EH (cell line): ENCODE measurements at regions not wholly inside any gene's neighbourhood (a gene's known extent, or its start where the extent isn't known, plus 50 kb on each side); places are given as distances from the start of the nearest gene placed in this dataset.

Experiments
- DNase-seq: peaks from one replicate; pipeline ENCODE4 v3.0.0-alpha.2; 2015; ENCODE audit warnings: low read depth

DNA sequence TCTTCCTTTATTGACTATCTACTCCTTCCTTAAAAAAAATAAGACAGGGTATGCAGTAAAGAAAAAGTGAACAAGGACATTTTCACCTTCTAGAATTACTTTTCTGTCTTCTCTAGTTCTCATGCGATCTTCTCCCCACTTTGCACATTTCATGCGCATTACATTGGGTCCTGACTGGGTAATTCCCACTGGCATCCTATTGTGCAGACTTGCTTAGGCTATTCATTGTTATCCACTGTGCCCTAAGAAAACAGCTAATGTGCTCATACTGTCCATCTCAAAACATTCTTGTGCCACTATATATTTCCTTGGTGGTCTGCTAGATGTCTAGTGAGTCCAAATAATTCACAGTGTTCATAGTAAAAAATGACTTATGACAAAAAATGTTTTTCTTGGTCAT lies 447.4 kb upstream of the ROBO1 start:
- DNase-seq, result no peak

DNA sequence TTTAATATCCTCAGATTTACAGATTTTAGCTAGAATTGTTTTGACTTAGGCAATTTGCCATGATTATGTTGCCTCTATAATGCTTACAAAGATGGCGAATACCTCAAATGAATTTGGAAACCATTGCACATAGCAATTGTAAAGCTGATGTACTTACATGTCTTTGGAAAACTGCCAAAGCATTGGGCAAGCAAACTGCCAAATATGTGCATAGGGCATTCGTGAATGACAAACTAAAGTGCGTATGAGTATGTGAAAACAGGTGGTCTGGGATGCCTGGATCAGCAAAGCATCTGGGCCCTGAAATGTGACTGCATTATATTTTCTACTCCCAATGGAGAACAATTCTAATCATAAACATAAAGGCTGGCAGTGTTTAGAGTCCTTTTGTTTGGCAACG lies 445.3 kb upstream of the ROBO1 start:
- no peak for DNase-seq

DNA sequence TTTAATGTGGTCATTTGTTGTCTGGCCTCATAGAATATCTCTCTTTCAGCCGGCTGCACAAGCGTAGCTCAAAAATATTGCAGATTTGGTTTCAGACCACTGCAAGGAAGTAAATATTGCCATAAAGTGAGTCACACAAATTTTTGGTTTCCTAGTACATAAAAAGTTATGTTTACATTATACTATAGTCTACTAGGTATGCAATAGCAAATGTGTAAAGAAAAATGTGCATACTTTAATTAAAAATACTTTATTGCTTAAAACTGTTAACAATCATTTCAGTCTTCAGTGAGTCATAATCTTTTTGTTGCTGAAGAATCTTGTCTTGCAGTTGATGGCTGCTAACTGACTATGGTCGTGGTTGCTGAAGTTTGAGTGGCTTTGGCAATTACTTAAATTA lies 425.1 kb upstream of the ROBO1 start:
- no peak for DNase-seq

DNA sequence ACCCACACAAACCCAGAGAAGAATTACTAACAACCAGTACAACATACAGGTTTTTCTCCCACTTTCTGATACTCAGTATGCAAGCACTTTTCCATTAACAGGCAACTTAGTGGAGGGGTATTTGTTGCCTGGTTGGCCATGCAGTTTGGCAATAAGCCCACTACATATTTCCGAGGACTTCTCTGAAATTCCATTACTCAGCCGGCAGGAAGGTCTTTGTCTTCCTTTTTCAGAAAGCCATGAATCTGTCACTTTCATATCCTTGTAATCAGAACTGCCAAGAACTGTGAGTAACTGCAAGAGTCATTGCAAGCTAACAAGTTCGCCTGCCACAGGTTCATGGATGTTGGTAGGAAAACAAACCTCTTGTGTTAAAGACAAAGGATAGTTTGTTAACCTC lies 422.3 kb upstream of the ROBO1 start:
- DNase-seq, result peak; percentile 1

DNA sequence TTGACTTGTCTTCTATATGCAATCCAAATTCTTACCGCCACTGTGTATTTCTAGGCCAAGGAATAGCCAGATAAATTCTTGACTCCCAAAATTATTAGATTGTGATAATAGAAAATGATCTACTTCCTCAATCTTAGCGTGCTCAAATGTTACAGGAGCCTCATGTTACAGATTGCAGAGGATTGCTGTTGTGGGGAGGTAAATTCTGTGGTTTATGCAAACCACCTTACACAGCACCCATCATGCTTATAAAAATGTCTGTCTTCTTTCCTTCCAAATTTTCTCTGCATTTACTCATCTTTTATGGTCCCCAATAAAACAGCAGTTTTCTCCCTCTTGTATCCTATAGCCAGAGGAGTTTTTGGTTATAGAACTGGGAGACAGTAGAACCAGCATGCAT lies 420.2 kb upstream of the ROBO1 start:
- no peak for DNase-seq

DNA sequence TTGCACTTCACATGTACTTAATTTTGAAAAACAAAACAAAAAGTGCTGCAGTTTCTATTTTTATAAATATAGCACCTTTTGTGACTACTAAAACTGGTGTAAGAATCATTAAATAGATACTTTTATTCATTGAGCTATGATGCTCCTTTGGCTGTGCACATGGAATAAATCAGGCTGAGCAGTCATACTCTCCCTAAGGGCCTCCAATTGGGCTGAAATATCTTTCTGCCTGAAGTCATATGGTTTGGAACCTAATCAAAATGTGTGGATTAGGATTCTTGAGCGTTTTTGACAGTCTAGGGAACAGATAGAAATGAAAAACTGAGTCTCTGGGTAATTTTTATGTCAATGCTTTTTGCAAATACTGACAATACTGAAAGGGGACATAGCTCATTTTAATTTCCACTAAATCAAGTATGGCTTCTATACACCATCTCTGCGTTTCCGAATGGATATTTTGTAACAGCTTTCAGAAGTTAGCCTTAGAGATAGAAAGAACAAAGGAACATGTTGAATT lies 392.2 kb upstream of the ROBO1 start:
- no peak for DNase-seq

DNA sequence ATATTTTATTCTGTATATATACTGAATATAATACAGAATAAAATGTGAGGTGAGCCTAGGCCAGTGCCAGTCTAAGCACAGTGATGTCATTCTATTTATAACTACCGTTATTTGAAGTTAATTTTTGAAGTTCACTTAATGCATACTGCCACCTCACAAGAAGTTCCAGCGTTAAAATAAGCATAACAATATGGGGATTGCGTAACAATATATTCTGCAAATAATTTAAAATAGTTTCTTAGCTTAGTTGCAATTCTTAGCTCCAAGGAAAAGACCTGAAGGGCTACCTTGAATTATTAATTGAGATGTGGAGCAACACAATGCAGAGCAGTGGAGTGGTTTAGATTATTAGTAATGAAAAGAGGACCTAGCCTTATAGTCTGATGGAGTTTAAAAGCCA lies 390.5 kb upstream of the ROBO1 start:
- no peak for DNase-seq

DNA sequence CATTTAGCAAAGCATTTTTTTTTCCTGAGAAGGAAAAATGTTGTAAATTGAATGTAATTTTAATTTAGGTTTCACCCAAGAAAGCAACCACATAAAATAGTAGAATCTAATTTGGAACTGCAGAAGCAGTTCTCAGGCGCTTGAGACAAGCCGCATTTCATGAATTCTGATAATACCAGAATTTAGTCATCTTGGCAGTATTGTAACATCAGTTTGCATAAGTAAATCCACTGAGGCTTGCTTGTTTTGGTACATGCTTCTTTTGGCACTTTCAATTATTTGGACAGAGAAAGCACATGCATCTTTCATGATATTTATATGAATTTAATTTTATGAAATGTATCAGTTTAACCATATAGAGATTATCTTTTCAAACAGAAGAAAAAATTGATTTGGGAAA lies 389.7 kb upstream of the ROBO1 start:
- no peak for DNase-seq

DNA sequence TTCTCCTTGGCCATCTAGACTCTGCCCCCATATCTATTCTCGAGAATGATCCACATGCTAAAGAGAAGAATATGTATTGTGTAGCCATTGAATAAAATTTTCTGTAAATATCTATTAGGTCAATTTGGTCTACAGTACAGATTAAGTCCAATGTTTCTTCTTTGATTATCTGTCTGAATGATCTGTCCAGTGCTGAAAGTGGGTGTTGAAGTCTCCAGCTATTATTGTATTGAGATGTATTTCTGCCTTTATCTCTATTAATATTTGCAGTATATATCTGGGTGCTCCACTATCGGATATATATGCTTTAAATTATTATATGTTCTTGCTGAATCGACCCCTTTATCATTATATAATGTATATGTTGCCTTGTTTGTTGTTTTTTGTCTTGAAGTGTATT lies 384.9 kb upstream of the ROBO1 start:
- DNase-seq, result no peak

DNA sequence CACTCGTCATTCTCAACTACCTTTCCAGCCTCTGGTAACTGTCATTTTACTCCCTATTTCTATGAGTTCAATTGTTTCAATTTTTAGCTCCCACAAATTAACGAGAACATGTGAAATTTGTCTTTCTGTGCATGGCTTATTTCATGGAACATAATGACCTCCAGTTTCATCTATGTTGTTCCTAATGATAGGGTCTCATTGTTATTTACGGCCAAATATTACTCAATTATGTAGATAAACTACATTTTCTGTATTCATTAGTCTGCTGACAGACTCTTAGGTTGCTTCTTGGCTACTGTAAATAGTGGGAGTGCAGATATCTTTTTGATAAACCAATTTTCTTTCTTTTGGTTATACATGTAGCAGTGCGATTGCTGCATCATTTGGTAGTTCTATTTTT lies 374.9 kb upstream of the ROBO1 start:
- no peak for DNase-seq

DNA sequence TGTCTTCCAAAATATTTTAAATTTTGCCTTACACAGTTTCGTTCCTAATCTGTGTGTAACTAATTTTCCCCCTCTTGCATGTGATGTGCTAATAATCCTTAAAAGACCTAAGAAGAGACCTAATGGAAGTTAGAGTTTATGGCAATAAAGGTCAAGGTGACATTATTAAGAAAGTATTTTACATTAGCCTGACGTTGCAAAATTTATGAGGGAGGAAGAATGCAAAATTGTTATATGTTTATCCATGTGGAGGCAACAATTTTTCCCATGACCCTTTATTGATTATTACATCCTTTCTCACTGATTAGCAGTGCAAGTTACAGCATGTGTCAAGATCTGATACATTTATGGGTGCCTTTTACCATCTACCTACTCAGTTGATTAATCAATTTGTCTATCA lies 373.8 kb upstream of the ROBO1 start:
- no peak for DNase-seq

DNA sequence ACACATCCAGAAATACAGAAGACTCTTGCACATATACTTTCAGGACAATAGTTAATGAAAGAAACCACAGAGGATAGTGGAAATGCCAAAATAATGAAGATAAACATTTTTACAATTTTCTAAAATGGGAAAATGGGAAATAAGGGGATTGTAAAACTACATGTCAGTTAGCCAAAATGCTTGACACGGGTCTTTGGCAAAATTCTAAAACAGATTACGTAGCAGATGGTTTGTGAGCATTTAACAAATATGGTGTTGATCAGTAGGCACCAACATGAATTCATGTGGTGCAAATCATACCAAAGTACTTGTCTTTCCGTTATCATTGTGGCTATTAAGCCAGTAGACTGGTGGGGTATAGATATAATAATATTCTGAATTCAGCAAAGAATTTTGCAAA lies 348.5 kb upstream of the ROBO1 start:
- DNase-seq, result no peak

DNA sequence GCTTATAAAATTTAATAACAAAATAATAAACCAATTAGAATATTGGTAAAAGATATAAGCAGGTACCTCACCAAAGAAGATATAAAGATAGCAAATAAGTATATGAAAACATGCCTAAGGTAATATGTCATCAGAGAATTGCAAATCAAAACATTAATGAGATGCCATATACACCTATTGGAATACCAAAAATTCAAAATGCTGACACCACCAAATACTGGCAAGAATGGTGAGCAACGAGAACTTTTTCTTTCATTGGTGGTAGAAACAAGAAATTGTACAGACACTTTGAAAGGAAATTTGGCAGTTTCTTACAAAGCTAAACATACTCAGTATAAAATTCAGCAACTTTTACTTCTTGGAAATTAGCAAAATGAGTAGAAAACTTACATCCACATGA lies 346.9 kb upstream of the ROBO1 start:
- DNase-seq, result no peak

DNA sequence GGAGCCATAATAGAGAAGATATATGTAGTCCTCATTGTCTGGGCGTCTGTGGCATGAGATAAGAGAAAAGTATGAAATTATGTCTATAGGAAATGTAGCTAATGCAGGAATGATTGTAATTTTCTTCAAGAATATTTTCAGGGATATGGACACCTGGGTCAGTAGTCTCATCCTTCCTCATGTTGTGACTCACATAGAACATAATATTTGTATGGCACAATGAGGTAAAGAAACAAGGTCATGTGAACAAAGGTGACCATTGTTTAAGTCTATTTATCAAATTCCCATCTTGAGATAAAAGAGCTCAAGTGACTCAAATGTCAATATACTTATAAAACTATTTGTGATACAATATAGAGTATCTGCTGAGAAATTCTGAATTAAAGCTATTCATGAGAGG lies 345.5 kb upstream of the ROBO1 start:
- no peak for DNase-seq

DNA sequence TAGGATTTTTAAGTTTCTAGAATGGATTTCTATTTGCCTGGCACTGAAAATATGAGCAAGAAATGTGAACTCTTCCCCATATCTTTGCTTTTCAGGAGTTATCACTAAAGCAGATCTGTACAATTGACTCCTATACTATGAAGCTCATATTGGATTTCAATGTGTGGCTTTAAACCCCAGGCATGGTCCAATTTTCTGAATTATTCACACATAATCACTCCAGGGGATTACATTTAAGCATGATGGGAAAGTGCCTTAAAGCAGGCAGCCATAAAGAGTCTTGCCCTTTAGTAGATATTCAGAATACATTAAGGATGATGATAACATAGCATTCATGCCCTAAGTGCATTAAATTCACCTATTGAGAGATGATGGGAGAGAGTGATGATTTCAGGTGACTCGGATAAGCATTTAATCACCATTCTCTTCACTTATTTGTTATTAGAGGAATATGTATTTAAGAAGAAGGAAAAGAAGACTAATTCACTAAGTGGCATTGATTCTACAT lies 331.8 kb upstream of the ROBO1 start:
- no peak for DNase-seq

DNA sequence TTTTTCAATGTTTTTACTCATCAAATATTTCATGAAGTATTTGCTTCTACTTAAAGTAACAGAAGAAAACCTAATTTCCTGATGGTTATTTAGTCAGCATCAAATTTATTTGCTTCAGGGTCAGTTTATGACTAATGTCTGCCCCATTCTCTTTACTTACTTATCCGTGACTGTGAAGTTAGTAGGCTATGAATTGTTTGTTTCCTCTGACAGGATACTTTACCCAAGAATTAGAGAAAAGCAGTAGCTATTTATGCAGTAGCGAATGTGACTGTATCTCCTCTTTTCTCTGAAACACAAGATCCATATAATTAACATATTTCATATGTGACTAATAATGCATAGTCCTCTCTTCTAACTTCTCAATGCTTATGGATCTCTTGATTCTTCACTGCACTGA lies 329.9 kb upstream of the ROBO1 start:
- no peak for DNase-seq

DNA sequence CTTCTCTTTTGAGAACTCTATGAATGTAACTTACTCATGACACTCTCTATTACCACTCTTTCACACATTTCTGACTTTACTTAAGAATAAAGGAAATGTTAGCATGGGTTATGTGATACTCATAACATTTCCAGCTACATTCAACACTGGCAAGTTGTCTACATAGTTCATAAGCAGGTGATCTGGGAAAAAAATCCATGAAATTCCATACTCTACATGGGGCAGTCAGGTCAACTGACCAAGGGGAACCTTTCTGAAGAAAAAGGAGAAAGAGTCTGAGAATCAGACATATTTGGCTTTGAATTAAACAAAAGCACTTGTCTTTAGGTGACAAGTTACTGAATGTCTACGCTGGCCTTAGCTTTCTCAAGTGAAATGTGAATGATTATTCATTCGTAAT lies 329.1 kb upstream of the ROBO1 start:
- DNase-seq, result no peak

DNA sequence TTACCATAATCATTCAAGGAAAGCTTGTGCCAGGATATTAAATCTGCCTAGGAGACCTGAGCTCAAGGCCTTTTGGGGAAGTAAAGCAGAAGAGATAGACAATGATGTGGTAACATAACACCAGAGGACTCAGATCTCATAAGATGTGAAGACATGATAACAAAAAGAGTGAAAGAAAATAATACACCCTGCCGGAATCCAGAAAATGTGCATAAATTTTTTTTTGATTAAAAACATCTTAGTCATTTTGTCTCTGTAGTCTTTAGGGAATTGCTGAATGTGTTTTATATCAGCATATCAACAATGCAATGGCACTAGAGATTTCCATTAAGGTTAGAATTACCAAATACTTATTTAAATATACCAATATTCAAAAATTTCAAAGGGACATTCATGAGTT lies 326.8 kb upstream of the ROBO1 start:
- DNase-seq, result no peak

DNA sequence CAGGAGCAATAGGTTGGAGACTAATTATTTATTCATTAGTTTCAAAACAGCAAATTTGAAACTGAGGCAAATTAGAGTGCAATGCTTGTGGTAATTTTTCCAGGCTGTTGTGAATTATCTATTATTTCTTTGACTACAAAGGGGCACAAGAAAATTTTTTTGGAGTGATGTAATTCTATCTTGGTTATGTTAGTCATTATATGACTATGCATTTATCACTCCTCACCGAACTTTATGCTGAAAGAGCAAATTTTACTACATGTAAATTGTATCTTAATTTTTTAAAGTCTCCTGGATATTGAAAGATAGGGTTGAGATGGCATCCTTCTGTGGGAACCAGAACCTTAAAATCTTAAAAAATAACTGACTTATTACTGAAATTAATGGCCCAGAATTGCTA lies 320.0 kb upstream of the ROBO1 start:
- DNase-seq, result peak; percentile 0

DNA sequence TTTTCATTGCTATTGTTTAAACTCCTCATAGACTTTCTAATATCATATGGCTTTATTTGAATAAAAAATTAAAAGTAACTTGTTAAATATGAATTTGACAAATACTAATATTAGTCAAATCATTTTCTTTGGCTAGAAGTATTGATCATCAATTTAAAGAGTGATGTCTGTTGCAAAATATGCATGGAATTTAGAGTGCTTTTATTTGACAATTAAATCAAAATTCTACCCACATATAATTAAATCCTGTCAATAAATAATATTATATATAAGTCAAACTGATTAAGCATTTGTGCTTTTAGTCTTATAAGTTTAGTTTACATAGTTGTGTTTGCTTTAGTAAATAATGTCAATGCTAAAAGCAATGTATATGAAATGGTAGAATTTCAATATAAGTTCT lies 318.6 kb upstream of the ROBO1 start:
- no peak for DNase-seq

DNA sequence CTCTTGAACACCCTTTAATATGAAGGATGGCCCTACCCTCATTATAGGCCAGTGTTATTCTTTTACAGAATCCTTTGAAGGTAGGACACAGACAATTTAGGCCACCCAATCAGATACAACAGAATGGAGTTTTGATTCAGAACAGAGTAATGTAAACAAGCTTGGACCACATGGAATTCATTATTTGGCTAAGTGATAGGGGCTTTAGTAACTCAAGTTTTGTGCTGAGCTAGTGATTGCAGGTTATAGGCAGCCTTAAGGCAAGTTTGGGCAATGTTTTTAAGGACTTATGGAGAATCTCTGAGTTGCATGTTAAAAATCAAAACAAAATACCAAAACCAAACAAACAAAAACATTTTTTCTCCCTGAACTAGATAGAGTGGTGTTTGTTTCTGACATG lies 312.1 kb upstream of the ROBO1 start:
- DNase-seq, result no peak

DNA sequence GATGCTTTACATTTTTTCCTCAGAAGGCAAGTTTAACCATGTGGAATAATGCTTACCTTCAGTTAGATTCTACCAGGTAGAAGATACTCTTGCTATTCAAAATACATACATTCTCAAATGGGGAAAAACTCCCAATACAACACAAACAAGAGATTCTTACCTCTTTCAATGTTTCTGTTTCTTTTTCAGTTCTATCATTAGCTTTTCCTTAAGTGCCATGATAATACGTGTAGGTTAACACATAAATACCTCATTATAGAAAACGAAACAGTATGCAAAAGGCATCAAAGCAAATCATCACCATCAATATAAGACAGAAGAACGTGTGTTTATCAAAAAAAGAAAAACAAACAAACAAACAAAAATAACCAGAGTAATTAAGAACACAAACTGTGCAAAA lies 300.7 kb upstream of the ROBO1 start:
- no peak for DNase-seq

DNA sequence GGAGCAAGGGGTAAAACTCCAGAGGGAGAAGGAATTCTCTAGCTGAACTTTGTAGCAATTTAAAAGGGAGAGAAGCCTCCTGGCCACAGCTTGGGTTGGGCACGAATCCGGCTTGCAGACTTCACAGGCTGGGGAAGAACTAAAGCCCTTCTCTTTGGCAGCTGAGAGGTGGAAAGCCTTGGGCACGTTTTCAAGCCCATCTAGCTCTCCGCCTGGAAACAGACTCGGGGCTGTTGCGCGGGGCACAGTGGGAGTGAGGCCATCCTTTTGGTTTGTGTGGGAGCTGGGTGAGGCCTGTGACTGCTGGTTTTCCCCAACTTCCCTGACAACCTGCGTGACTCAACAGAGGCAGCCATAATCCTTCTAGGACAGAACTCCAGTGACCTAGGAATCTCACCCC lies 295.7 kb upstream of the ROBO1 start:
- no peak for DNase-seq

DNA sequence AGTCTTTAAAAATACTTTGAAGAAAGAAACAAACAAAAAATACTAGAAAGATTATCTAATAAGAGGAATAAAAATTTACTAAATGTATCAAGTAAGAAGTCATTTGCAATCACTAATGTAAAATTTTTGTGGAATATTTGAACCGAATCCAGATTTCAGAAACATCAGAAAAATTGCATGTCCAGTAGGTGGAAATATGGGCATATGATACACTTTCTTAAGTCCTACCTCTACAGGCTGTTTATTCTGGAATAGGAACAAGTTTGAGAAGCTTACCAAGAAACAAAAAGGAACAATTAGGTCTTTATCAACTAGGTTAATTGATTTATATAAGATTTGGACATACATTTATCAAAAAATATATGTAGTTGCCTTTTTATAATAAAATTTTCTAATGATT lies 292.9 kb upstream of the ROBO1 start:
- DNase-seq, result no peak

DNA sequence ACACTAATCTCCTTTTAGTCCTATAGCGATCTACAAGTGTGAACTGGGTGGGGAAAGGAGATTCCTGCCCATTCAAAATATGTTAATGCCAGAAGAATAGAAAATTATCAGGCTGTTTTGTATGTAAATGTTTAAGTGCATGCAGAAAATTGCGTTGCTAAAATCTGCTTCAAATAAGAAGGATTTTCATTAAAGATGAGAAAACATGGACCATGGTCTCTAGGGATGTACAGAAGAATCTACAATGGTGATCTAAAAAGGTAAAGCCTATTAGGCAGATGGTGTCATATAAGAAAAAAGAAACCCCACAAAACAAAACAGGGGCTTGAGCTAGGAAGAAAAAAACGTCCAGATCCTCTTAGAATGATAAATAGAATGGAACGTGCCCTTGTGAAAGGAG lies 287.5 kb upstream of the ROBO1 start:
- no peak for DNase-seq
